Panc1 (cell line): ENCODE measurements at regions not wholly inside any gene's neighbourhood (a gene's known extent, or its start where the extent isn't known, plus 50 kb on each side); places are given as distances from the start of the nearest gene placed in this dataset.

Experiments
- ATAC-seq: fragments of 200-7000 bp; cut with Tn5 transposase; 2 replicates; pipeline ENCODE4 v1.9.1; 2020; ENCODE audit warnings: mild to moderate bottlenecking, moderate library complexity
- BruUV-seq: library from RNA; stranded (reverse); fragments of 400-500 nt; replicated peaks from 2 replicates; lab custom pipeline; 2021; lab: Mats Ljungman, UMichigan
- CTCF ChIA-PET: fragments of 300-600 bp; sonication (Branson Sonifier 250); formaldehyde crosslinking; loops from one replicate; lab custom pipeline; 2022; ENCODE audit warnings: antibody characterized with exemption; lab: Charles Lee
- POLR2A ChIA-PET: fragments of 300-600 bp; sonication (Branson Sonifier 250); formaldehyde crosslinking; loops from one replicate; lab custom pipeline; 2022; ENCODE audit warnings: antibody characterized with exemption; lab: Charles Lee
- DNase-seq: peaks from one replicate; pipeline ENCODE4 v3.0.0-alpha.2; 2010; ENCODE audit warnings: low read depth, low spot score
- H3K27ac ChIP-seq: 2 replicates; pipeline ENCODE4 v1.5.1; 2011; ENCODE audit warnings: mild to moderate bottlenecking, low read length, inconsistent platforms
- H3K27me3 ChIP-seq: fragments of 200-500 bp; sonication (Bioruptor generic); 2 replicates; pipeline ENCODE4 v1.6.0; 2014; ENCODE audit warnings: low read length, inconsistent platforms; ENCODE audit not compliant: control insufficient read depth, insufficient read depth
- H3K36me3 ChIP-seq: fragments of 200-500 bp; sonication (Bioruptor generic); 2 replicates; pipeline ENCODE4 v1.5.1; 2014; ENCODE audit warnings: inconsistent platforms, mild to moderate bottlenecking, low read length, moderate library complexity; ENCODE audit not compliant: control insufficient read depth, insufficient read depth
- H3K4me1 ChIP-seq: 2 replicates; pipeline ENCODE4 v1.5.1; 2011; ENCODE audit warnings: inconsistent platforms, mild to moderate bottlenecking, low read length, moderate library complexity; ENCODE audit not compliant: control insufficient read depth, insufficient read depth
- H3K4me3 ChIP-seq, 2 experiments: 2 replicates each; pipeline ENCODE4 v1.5.1; 2011 to 2012; ENCODE audit warnings: low read depth in 2 of 2, low read length in 2 of 2, mild to moderate bottlenecking in 2 of 2, inconsistent platforms in 1 of 2, moderate library complexity in 1 of 2
- H3K9me3 ChIP-seq: fragments of 200-500 bp; sonication (Bioruptor generic); 2 replicates; pipeline ENCODE4 v1.5.1; 2014; ENCODE audit warnings: low read depth, mild to moderate bottlenecking, inconsistent platforms, low read length, moderate library complexity; ENCODE audit not compliant: control insufficient read depth, insufficient read depth
- CTCF ChIP-seq: fragments of 450-650 bp; IDR thresholded peaks from 2 replicates; pipeline ENCODE4 v1.5.1; 2017; ENCODE audit warnings: mild to moderate bottlenecking
- POLR2AphosphoS5 ChIP-seq: IDR thresholded peaks from 2 replicates; pipeline ENCODE4 v1.6.1; 2012; ENCODE audit warnings: mild to moderate bottlenecking, low read depth, low read length, moderate library complexity
- REST ChIP-seq, 2 experiments: IDR thresholded peaks; 2 replicates each; pipeline ENCODE4 v1.6.1; 2011 to 2012; ENCODE audit warnings: low read depth in 2 of 2, control low read depth in 1 of 2, low read length in 1 of 2, mild to moderate bottlenecking in 1 of 2, moderate library complexity in 1 of 2; ENCODE audit not compliant: insufficient read depth in 1 of 2
- SIN3A ChIP-seq: IDR thresholded peaks from 2 replicates; pipeline ENCODE4 v1.6.1; 2012; ENCODE audit warnings: low read depth, mild to moderate bottlenecking, low read length, moderate library complexity, borderline replicate concordance; ENCODE audit not compliant: insufficient read depth
- TCF7L2 ChIP-seq: IDR thresholded peaks from 2 replicates; pipeline ENCODE4 v1.6.1; 2011; ENCODE audit warnings: mild to moderate bottlenecking, low read depth, low read length, inconsistent platforms
- in situ Hi-C: cut with HindIII; loops from 2 replicates; pipeline ENCODE4 v1.10.0; 2016; ENCODE audit warnings: low sequenced_read_pairs, low pct_unique_long_range_greater_than_20kb
- intact Hi-C: fragments of 100-400 bp; cut with micrococcal nuclease; formaldehyde crosslinking; loops from one replicate; pipeline ENCODE4 v1.10.0; 2022; ENCODE audit not compliant: unreplicated experiment

GRCh38 chrX:13470685-13470977 lies 98.8 kb upstream of the EGFL6 start:
- in situ Hi-C loops (no loop called here), intact Hi-C loops (no loop called here)
- TF ChIP-seq REST (IDR thresholded peaks at IDR 0.05; ENCODE audit: insufficient read depth in 1 of 2, low read depth in 2 of 2, low read length in 1 of 2) (no peak), POLR2AphosphoS5 (no peak), TCF7L2 (no peak), SIN3A (no peak), CTCF (no peak)
- Histone ChIP-seq H3K27ac (no peak overlapping the region), H3K4me3 (no peak overlapping the region), H3K4me1 (no peaks in the 10 kb centered on the region; the same call in 1 of the 2 replicates), H3K27me3 (no peaks in the 10 kb centered on the region), H3K36me3 (no peaks in the 10 kb centered on the region), H3K9me3 (no peaks in the 10 kb centered on the region)
- ChIA-PET CTCF (no interaction called here), POLR2A (no interaction called here)
- BruUV-seq, result no TSS peak
- ATAC-seq (no peak), DNase-seq (no peak)

- no peaks in the 10 kb centered on the region; the same call in 1 of the 2 replicates for H3K4me1 ChIP-seq
- H3K27ac ChIP-seq, result no peak overlapping the region
- in situ Hi-C loops (no loop called here), intact Hi-C loops (no loop called here)
- CTCF ChIA-PET, result no interaction called here
- no TSS peak for BruUV-seq
- no peak overlapping the region for H3K4me3 ChIP-seq
- H3K36me3 ChIP-seq, result no peaks in the 10 kb centered on the region
- TF ChIP-seq POLR2AphosphoS5, result no peak
- TF ChIP-seq CTCF, result no peak
- TF ChIP-seq REST (IDR thresholded peaks at IDR 0.05; ENCODE audit: insufficient read depth in 1 of 2, low read depth in 2 of 2, low read length in 1 of 2), result no peak
- no peak for TF ChIP-seq SIN3A
- no peak for TF ChIP-seq TCF7L2
- no peak for ATAC-seq
- no peak for DNase-seq
- POLR2A ChIA-PET, result no interaction called here
- H3K27me3 ChIP-seq, result no peaks in the 10 kb centered on the region
- no peaks in the 10 kb centered on the region for H3K9me3 ChIP-seq
Observed at GRCh38 chrX:13469963-13470684, 99.3 kb upstream of the EGFL6 start.
